GM23338 (cell line): ENCODE measurements at regions not wholly inside any gene's neighbourhood (a gene's known extent, or its start where the extent isn't known, plus 50 kb on each side); places are given as distances from the start of the nearest gene placed in this dataset.
"Not testable (repeated sequence)": the region's sequence is repeated elsewhere in the genome, so short reads cannot be mapped to it uniquely, and the experiment has no call there.

Experiments used
- ATAC-seq: fragments of 200-7000 bp; cut with Tn5 transposase; 3 replicates; pipeline ENCODE4 v1.9.1; 2020
- DNase-seq: peaks from one replicate; pipeline ENCODE4 v3.0.0-alpha.2; 2015; ENCODE audit warnings: low spot score
- H2AFZ ChIP-seq: fragments of 200-600 bp; sonication (generic); 2 replicates; pipeline ENCODE4 v1.8.0; 2016; ENCODE audit warnings: antibody characterized with exemption, mild to moderate bottlenecking, moderate library complexity
- H3F3A ChIP-seq: fragments of 200-600 bp; sonication (generic); replicated peaks from 2 replicates; pipeline ENCODE4 v1.8.0; 2017; ENCODE audit warnings: antibody characterized with exemption, mixed run types, low read depth
- H3K27ac ChIP-seq: fragments of 200-600 bp; sonication (generic); 2 replicates; pipeline ENCODE4 v1.6.1; 2016; ENCODE audit warnings: low read depth
- H3K27me3 ChIP-seq: fragments of 200-600 bp; sonication (generic); 2 replicates; pipeline ENCODE4 v1.8.0; 2016; ENCODE audit warnings: mild to moderate bottlenecking, mixed run types, moderate library complexity; ENCODE audit not compliant: insufficient read depth
- H3K36me3 ChIP-seq: fragments of 200-600 bp; sonication (generic); 2 replicates; pipeline ENCODE4 v1.8.0; 2016; ENCODE audit warnings: mild to moderate bottlenecking; ENCODE audit not compliant: insufficient read depth
- H3K4me1 ChIP-seq: fragments of 200-600 bp; sonication (generic); 2 replicates; pipeline ENCODE4 v1.8.0; 2016; ENCODE audit warnings: mild to moderate bottlenecking, moderate library complexity; ENCODE audit not compliant: insufficient read depth
- H3K4me2 ChIP-seq: fragments of 200-600 bp; sonication (generic); 2 replicates; pipeline ENCODE4 v1.7.1; 2017; ENCODE audit warnings: mixed run types
- H3K4me3 ChIP-seq: fragments of 200-600 bp; sonication (generic); 2 replicates; pipeline ENCODE4 v1.6.1; 2016; ENCODE audit warnings: mixed run types
- H3K79me2 ChIP-seq: fragments of 200-600 bp; sonication (generic); replicated peaks from 2 replicates; pipeline ENCODE4 v1.8.0; 2017; ENCODE audit warnings: mild to moderate bottlenecking; ENCODE audit not compliant: insufficient read depth
- H3K9me2 ChIP-seq: fragments of 200-600 bp; sonication (generic); 2 replicates; pipeline ENCODE4 v1.8.0; 2017; ENCODE audit not compliant: insufficient read depth
- H4K20me1 ChIP-seq: fragments of 200-600 bp; sonication (generic); replicated peaks from 2 replicates; pipeline ENCODE4 v1.8.0; 2017; ENCODE audit warnings: mild to moderate bottlenecking; ENCODE audit not compliant: insufficient read depth
- H3K27ac Mint-ChIP-seq: 2 replicates; pipeline ENCODE4 v1.8.0; 2020; ENCODE audit warnings: inconsistent platforms, mild to moderate bottlenecking, moderate library complexity, mixed read lengths
- H3K27me3 Mint-ChIP-seq: 3 replicates; pipeline ENCODE4 v1.8.0; 2022; ENCODE audit warnings: low read depth, mild to moderate bottlenecking, moderate library complexity, mixed read lengths, inconsistent platforms; ENCODE audit not compliant: insufficient read depth, poor library complexity
- H3K36me3 Mint-ChIP-seq: 3 replicates; pipeline ENCODE4 v1.8.0; 2021; ENCODE audit warnings: low read depth, mild to moderate bottlenecking, inconsistent platforms, moderate library complexity, mixed read lengths
- H3K4me1 Mint-ChIP-seq: 3 replicates; pipeline ENCODE4 v1.8.0; 2020; ENCODE audit warnings: mild to moderate bottlenecking, inconsistent platforms, mixed read lengths
- H3K4me3 Mint-ChIP-seq: 3 replicates; pipeline ENCODE4 v1.8.0; 2021; ENCODE audit warnings: moderate library complexity, mild to moderate bottlenecking, inconsistent platforms, mixed read lengths
- H3K9me3 Mint-ChIP-seq: 3 replicates; pipeline ENCODE4 v1.8.0; 2020; ENCODE audit warnings: moderate library complexity, mild to moderate bottlenecking, inconsistent platforms, mixed read lengths
- CTCF ChIP-seq, 2 experiments: fragments of 200-600 bp in 1 of 2; sonication (generic) in 1 of 2; conservative IDR thresholded peaks; 2 replicates each; pipeline versions ENCODE4 v1.5.1 to v1.6.1; 2016 to 2017; ENCODE audit warnings: antibody characterized with exemption in 2 of 2, low read depth in 2 of 2, mild to moderate bottlenecking in 2 of 2, moderate library complexity in 1 of 2
- JUNB ChIP-seq: IDR thresholded peaks from one replicate; pipeline ENCODE4 v1.6.1; 2016; ENCODE audit warnings: antibody characterized with exemption; ENCODE audit not compliant: unreplicated experiment
- NANOG ChIP-seq: IDR thresholded peaks from 2 replicates; pipeline ENCODE4 v1.6.1; 2016; ENCODE audit warnings: antibody characterized with exemption, borderline replicate concordance
- TF ChIP-seq, protein P1 (sequence below): fragments of 250-450 bp; sonication (Bioruptor Pico); IDR thresholded peaks from 2 replicates; pipeline ENCODE4 v1.5.0; 2020; ENCODE audit warnings: mild to moderate bottlenecking, moderate library complexity

- TF ChIP-seq, protein P1, sequence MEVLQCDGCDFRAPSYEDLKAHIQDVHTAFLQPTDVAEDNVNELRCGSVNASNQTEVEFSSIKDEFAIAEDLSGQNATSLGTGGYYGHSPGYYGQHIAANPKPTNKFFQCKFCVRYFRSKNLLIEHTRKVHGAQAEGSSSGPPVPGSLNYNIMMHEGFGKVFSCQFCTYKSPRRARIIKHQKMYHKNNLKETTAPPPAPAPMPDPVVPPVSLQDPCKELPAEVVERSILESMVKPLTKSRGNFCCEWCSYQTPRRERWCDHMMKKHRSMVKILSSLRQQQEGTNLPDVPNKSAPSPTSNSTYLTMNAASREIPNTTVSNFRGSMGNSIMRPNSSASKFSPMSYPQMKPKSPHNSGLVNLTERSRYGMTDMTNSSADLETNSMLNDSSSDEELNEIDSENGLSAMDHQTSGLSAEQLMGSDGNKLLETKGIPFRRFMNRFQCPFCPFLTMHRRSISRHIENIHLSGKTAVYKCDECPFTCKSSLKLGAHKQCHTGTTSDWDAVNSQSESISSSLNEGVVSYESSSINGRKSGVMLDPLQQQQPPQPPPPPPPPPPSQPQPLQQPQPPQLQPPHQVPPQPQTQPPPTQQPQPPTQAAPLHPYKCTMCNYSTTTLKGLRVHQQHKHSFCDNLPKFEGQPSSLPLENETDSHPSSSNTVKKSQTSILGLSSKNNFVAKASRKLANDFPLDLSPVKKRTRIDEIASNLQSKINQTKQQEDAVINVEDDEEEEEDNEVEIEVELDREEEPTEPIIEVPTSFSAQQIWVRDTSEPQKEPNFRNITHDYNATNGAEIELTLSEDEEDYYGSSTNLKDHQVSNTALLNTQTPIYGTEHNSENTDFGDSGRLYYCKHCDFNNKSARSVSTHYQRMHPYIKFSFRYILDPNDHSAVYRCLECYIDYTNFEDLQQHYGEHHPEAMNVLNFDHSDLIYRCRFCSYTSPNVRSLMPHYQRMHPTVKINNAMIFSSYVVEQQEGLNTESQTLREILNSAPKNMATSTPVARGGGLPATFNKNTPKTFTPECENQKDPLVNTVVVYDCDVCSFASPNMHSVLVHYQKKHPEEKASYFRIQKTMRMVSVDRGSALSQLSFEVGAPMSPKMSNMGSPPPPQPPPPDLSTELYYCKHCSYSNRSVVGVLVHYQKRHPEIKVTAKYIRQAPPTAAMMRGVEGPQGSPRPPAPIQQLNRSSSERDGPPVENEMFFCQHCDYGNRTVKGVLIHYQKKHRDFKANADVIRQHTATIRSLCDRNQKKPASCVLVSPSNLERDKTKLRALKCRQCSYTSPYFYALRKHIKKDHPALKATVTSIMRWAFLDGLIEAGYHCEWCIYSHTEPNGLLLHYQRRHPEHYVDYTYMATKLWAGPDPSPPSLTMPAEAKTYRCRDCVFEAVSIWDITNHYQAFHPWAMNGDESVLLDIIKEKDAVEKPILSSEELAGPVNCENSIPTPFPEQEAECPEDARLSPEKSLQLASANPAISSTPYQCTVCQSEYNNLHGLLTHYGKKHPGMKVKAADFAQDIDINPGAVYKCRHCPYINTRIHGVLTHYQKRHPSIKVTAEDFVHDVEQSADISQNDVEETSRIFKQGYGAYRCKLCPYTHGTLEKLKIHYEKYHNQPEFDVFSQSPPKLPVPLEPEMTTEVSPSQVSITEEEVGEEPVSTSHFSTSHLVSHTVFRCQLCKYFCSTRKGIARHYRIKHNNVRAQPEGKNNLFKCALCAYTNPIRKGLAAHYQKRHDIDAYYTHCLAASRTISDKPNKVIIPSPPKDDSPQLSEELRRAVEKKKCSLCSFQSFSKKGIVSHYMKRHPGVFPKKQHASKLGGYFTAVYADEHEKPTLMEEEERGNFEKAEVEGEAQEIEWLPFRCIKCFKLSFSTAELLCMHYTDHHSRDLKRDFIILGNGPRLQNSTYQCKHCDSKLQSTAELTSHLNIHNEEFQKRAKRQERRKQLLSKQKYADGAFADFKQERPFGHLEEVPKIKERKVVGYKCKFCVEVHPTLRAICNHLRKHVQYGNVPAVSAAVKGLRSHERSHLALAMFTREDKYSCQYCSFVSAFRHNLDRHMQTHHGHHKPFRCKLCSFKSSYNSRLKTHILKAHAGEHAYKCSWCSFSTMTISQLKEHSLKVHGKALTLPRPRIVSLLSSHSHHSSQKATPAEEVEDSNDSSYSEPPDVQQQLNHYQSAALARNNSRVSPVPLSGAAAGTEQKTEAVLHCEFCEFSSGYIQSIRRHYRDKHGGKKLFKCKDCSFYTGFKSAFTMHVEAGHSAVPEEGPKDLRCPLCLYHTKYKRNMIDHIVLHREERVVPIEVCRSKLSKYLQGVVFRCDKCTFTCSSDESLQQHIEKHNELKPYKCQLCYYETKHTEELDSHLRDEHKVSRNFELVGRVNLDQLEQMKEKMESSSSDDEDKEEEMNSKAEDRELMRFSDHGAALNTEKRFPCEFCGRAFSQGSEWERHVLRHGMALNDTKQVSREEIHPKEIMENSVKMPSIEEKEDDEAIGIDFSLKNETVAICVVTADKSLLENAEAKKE (CRISPR knock-in tag), result no peak
- no peak for TF ChIP-seq NANOG
Observed at GRCh38 chr5:23411200-23411599, 96.2 kb upstream of the PRDM9 start (continued).

- H4K20me1 ChIP-seq, H3F3A ChIP-seq, H3K4me2 ChIP-seq, H3K4me3 ChIP-seq, H3K4me1 ChIP-seq, DNase-seq, H3K9me3 Mint-ChIP-seq, H3K4me3 Mint-ChIP-seq, H3K79me2 ChIP-seq, H3K27ac Mint-ChIP-seq, H3K27me3 ChIP-seq, H3K36me3 ChIP-seq, H3K27me3 Mint-ChIP-seq, H3K9me2 ChIP-seq, H3K36me3 Mint-ChIP-seq, H3K4me1 Mint-ChIP-seq, H3K27ac ChIP-seq, ATAC-seq: not testable (repeated sequence)
- peak overlapping the region; percentile 78 for H2AFZ ChIP-seq
Observed at GRCh38 chr5:23410775-23411174, 96.6 kb upstream of the PRDM9 start.

DNA sequence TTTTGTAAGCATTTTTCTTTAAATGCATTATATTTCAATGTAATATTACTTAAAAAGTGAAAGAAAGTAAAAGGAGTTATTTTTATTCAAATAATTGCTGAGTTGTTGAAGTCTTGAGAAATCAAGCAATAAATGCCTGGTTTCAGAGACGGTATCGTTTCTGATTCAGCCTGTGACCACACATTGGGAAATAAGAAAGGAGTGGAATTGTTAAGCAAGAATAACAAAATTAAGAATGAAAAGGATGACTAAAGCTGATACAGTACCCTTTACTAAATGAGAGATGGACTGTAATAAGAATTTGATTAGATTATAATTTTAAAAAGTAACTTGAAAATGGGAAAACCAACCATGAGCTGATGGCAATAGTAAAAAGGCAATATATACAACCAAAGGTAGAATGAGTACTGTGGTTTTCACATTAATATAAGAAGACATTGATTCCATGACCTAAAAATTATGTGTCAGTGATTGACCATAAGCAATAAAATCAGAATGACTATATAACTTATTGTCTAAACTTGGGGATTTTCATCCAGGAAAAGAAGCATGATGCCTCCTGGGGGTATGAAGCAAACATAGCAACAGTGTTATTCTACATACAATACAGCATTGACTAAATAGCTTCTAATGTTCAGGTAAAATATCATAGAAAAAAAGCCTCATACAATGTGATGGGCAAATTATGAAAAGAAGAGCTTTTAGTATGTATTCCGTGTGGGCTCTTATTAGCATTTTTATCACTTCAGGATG is 101.9 kb upstream of the PRDM9 start:
- TF ChIP-seq JUNB, result no peak
- peak; percentile 24 to 26; a peak in 2 of 4 replicates for TF ChIP-seq CTCF (conservative IDR thresholded peaks at IDR 0.05; ENCODE audit: low read depth in 2 of 2)

More for the DNA sequence above, 101.9 kb upstream of the PRDM9 start:
- Mint-ChIP-seq H3K4me3 (no peak overlapping the region), H3K9me3 (peaks cover 6% of the 10 kb centered on the region; the same call in 2 of the 3 replicates), H3K36me3 (no peaks in the 10 kb centered on the region; the same call in 2 of the 3 replicates), H3K27ac (no peak overlapping the region), H3K27me3 (no peaks in the 10 kb centered on the region), H3K4me1 (no peaks in the 10 kb centered on the region; the same call in 2 of the 3 replicates)
- no peak overlapping the region for H3K4me3 ChIP-seq
- H3K27ac ChIP-seq, result no peak overlapping the region
- H2AFZ ChIP-seq, result no peak overlapping the region
- no peaks in the 10 kb centered on the region for H3K79me2 ChIP-seq
- H3F3A ChIP-seq, result no peaks in the 10 kb centered on the region
- H3K4me2 ChIP-seq, result no peak overlapping the region
- H3K36me3 ChIP-seq, result no peaks in the 10 kb centered on the region
- H4K20me1 ChIP-seq, result no peaks in the 10 kb centered on the region
- 0 out of 2 replicates have a peak, but pooled peaks cover 8% of the 10 kb centered on the region for H3K9me2 ChIP-seq
- DNase-seq (no peak), ATAC-seq (no peak)
- no peaks in the 10 kb centered on the region for H3K4me1 ChIP-seq
- H3K27me3 ChIP-seq, result no peaks in the 10 kb centered on the region
